Activated naive CD8-positive, alpha-beta T cell treated with anti-CD3 and anti-CD28 coated beads, Interleukin-2, amount 50 U/mL, for 24 hours (primary cell): ENCODE measurements at regions not wholly inside any gene's neighbourhood (a gene's known extent, or its start where the extent isn't known, plus 50 kb on each side); places are given as distances from the start of the nearest gene placed in this dataset.
"Not testable (repeated sequence)": the region's sequence is repeated elsewhere in the genome, so short reads cannot be mapped to it uniquely, and the experiment has no call there.

Experiments
- ATAC-seq: fragments of 150-1000 bp; cut with Tn5 transposase; one replicate; pipeline ENCODE4 v1.10.0; 2021
- DNase-seq: peaks from one replicate; pipeline ENCODE4 v3.0.0; 2021
- H3K27ac Mint-ChIP-seq: one replicate; pipeline ENCODE4 v1.8.0; 2021; ENCODE audit warnings: mild to moderate bottlenecking, mixed read lengths
- H3K27me3 Mint-ChIP-seq: one replicate; pipeline ENCODE4 v1.8.0; 2021; ENCODE audit warnings: mixed read lengths
- H3K36me3 Mint-ChIP-seq: one replicate; pipeline ENCODE4 v1.8.0; 2021; ENCODE audit warnings: low read depth, mixed read lengths
- H3K4me1 Mint-ChIP-seq: one replicate; pipeline ENCODE4 v1.8.0; 2021; ENCODE audit warnings: mixed read lengths
- H3K4me3 Mint-ChIP-seq: one replicate; pipeline ENCODE4 v1.8.0; 2021; ENCODE audit warnings: mild to moderate bottlenecking, moderate library complexity, mixed read lengths
- H3K9me3 Mint-ChIP-seq: one replicate; pipeline ENCODE4 v1.8.0; 2021; ENCODE audit warnings: mixed read lengths

GRCh38 chr9:36485647-36486328, 85.7 kb upstream of the RNF38 start:
- DNase-seq (no peak), ATAC-seq (no peak)
- Mint-ChIP-seq H3K4me3 (peak overlapping the region; percentile 90), H3K36me3 (peaks cover 3% of the 10 kb centered on the region), H3K27ac (peak overlapping the region; percentile 84), H3K9me3 (no peaks in the 10 kb centered on the region), H3K27me3 (no peaks in the 10 kb centered on the region), H3K4me1 (peaks cover 53% of the 10 kb centered on the region)

GRCh38 chr9:36484124-36484523, 84.1 kb upstream of the RNF38 start:
- Mint-ChIP-seq H3K27me3 (no peaks in the 10 kb centered on the region), H3K27ac (no peak overlapping the region), H3K4me3 (no peak overlapping the region), H3K4me1 (peaks cover 49% of the 10 kb centered on the region), H3K36me3 (peaks cover 3% of the 10 kb centered on the region), H3K9me3 (no peaks in the 10 kb centered on the region)
- ATAC-seq (no peak), DNase-seq (no peak)

- Mint-ChIP-seq H3K9me3 (no peaks in the 10 kb centered on the region), H3K27ac (no peak overlapping the region), H3K4me1 (peaks cover 21% of the 10 kb centered on the region), H3K36me3 (peaks cover 3% of the 10 kb centered on the region), H3K4me3 (no peak overlapping the region), H3K27me3 (no peaks in the 10 kb centered on the region)
- ATAC-seq (no peak), DNase-seq (no peak)
Measured at GRCh38 chr9:36479101-36479500, 79.0 kb upstream of the RNF38 start.

GRCh38 chr9:36471359-36471758, 71.3 kb upstream of the RNF38 start:
- H3K9me3 Mint-ChIP-seq: no peaks in the 10 kb centered on the region
- DNase-seq (no peak), ATAC-seq (no peak)
- peak overlapping the region; percentile 93 for H3K27ac Mint-ChIP-seq
- peaks cover 4% of the 10 kb centered on the region for H3K36me3 Mint-ChIP-seq
- no peaks in the 10 kb centered on the region for H3K27me3 Mint-ChIP-seq
- H3K4me1 Mint-ChIP-seq: peaks cover 37% of the 10 kb centered on the region
- no peak overlapping the region for H3K4me3 Mint-ChIP-seq

GRCh38 chr9:36470643-36471290, 70.7 kb upstream of the RNF38 start:
- ATAC-seq (peak; percentile 98), DNase-seq (peak; percentile 64)
- H3K27me3 Mint-ChIP-seq: no peaks in the 10 kb centered on the region
- H3K4me1 Mint-ChIP-seq: peaks cover 37% of the 10 kb centered on the region
- peaks cover 4% of the 10 kb centered on the region for H3K36me3 Mint-ChIP-seq
- peak overlapping the region; percentile 78 for H3K4me3 Mint-ChIP-seq
- peak overlapping the region; percentile 93 for H3K27ac Mint-ChIP-seq
- H3K9me3 Mint-ChIP-seq: no peaks in the 10 kb centered on the region

GRCh38 chr9:36463467-36463866, 63.4 kb upstream of the RNF38 start:
- DNase-seq (no peak), ATAC-seq (no peak)
- H3K4me1 Mint-ChIP-seq: peaks cover 39% of the 10 kb centered on the region
- peaks cover 11% of the 10 kb centered on the region for H3K36me3 Mint-ChIP-seq
- no peak overlapping the region for H3K4me3 Mint-ChIP-seq
- H3K9me3 Mint-ChIP-seq: no peaks in the 10 kb centered on the region
- no peaks in the 10 kb centered on the region for H3K27me3 Mint-ChIP-seq
- peak overlapping the region; percentile 7 for H3K27ac Mint-ChIP-seq

GRCh38 chr9:36462245-36462644, 62.2 kb upstream of the RNF38 start:
- Mint-ChIP-seq H3K36me3 (peaks cover 18% of the 10 kb centered on the region), H3K9me3 (no peaks in the 10 kb centered on the region), H3K4me3 (no peak overlapping the region), H3K27me3 (no peaks in the 10 kb centered on the region), H3K4me1 (peaks cover 42% of the 10 kb centered on the region), H3K27ac (no peak overlapping the region)
- no peak for DNase-seq
- ATAC-seq: no peak

GRCh38 chr9:36461323-36461722, 61.3 kb upstream of the RNF38 start:
- no peak for DNase-seq
- Mint-ChIP-seq H3K27ac (no peak overlapping the region), H3K36me3 (peaks cover 21% of the 10 kb centered on the region), H3K4me3 (no peak overlapping the region), H3K27me3 (no peaks in the 10 kb centered on the region), H3K4me1 (peaks cover 51% of the 10 kb centered on the region), H3K9me3 (no peaks in the 10 kb centered on the region)
- no peak for ATAC-seq

GRCh38 chr9:36458430-36458915, 58.4 kb upstream of the RNF38 start:
- Mint-ChIP-seq H3K36me3 (peaks cover 19% of the 10 kb centered on the region), H3K4me3 (peak overlapping the region; percentile 57), H3K4me1 (peaks cover 58% of the 10 kb centered on the region), H3K27ac (peak overlapping the region; percentile 78)
- ATAC-seq (peak; percentile 68), DNase-seq (peak; percentile 75)
- not testable (repeated sequence) for H3K9me3 Mint-ChIP-seq, H3K27me3 Mint-ChIP-seq

GRCh38 chr9:36457836-36458429, 57.9 kb upstream of the RNF38 start:
- ATAC-seq (peak; percentile 25), DNase-seq (no peak)
- Mint-ChIP-seq H3K4me1 (peaks cover 55% of the 10 kb centered on the region), H3K36me3 (peaks cover 14% of the 10 kb centered on the region), H3K4me3 (peak overlapping the region; percentile 57), H3K27ac (peak overlapping the region; percentile 78), H3K27me3 (no peaks in the 10 kb centered on the region), H3K9me3 (no peaks in the 10 kb centered on the region)

GRCh38 chr9:36456480-36457065, 56.5 kb upstream of the RNF38 start:
- peaks cover 52% of the 10 kb centered on the region for H3K4me1 Mint-ChIP-seq
- H3K27ac Mint-ChIP-seq: peak overlapping the region; percentile 49
- no peak for DNase-seq

GRCh38 chr9:36451949-36452348, 51.9 kb upstream of the RNF38 start:
- H3K27me3 Mint-ChIP-seq: no peaks in the 10 kb centered on the region
- ATAC-seq (no peak), DNase-seq (no peak)
- H3K4me1 Mint-ChIP-seq: peaks cover 21% of the 10 kb centered on the region
- H3K9me3 Mint-ChIP-seq: no peaks in the 10 kb centered on the region
- no peak overlapping the region for H3K4me3 Mint-ChIP-seq
- H3K36me3 Mint-ChIP-seq: peaks cover 3% of the 10 kb centered on the region
- H3K27ac Mint-ChIP-seq: no peak overlapping the region

More at GRCh38 chr9:36456480-36457065, 56.5 kb upstream of the RNF38 start:
- H3K36me3 Mint-ChIP-seq: peaks cover 13% of the 10 kb centered on the region
- H3K9me3 Mint-ChIP-seq: no peaks in the 10 kb centered on the region
- H3K27me3 Mint-ChIP-seq: no peaks in the 10 kb centered on the region
- no peak overlapping the region for H3K4me3 Mint-ChIP-seq
- no peak for ATAC-seq

- H3K27ac Mint-ChIP-seq: no peak overlapping the region
- H3K4me3 Mint-ChIP-seq: no peak overlapping the region
- H3K36me3 Mint-ChIP-seq: peaks cover 2% of the 10 kb centered on the region
- no peak for ATAC-seq
- no peak for DNase-seq
- no peaks in the 10 kb centered on the region for H3K9me3 Mint-ChIP-seq
- H3K27me3 Mint-ChIP-seq: no peaks in the 10 kb centered on the region
- H3K4me1 Mint-ChIP-seq: peaks cover 13% of the 10 kb centered on the region
Measured at GRCh38 chr9:36450110-36450732, 50.2 kb upstream of the RNF38 start.
